ENCODE measurements at regions not wholly inside any gene's neighbourhood (a gene's known extent, or its start where the extent isn't known, plus 50 kb on each side); places are given as distances from the start of the nearest gene placed in this dataset.

DNA sequence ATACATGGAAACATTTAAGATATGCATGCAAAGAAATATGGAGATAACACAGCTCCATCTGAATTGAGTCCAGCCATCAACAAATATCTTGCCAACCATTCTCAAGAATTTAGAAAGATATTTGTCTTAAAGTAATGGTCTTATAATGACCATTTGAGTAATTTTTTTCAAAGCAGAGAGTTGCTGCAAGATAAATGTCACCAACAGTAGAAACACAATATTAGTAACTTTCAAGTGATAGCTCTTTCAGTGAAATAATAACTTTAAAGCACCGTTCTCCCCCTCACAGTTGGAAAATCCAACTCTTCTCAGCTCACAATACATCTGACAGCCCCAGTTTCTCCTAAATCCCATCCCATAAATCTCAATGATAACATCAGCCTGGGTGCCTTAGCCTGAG lies 481.0 kb upstream of the ADAMTS5 start:
- no peak for DNase-seq
- Histone ChIP-seq H3K4me3 (ENCODE audit: control insufficient read depth in 1 of 7, extremely low read depth in 1 of 7, insufficient read depth in 4 of 7, low read depth in 2 of 7, low read length in 6 of 7) (no peak overlapping the region), H3K9me3 (ENCODE audit: control extremely low read depth in 1 of 5, control insufficient read depth in 4 of 5, insufficient read depth in 2 of 5, low read depth in 1 of 5, low read length in 4 of 5) (no peaks in the 10 kb centered on the region), H3K27ac (ENCODE audit: insufficient read depth in 1 of 2, low read depth in 1 of 2, low read length in 2 of 2, poor library complexity in 1 of 2, severe bottlenecking in 2 of 2) (no peak overlapping the region), H3K27me3 (replicated peaks in 2 of 5; ENCODE audit: control insufficient read depth in 4 of 5, insufficient read depth in 5 of 5, low read length in 4 of 5) (no peaks in the 10 kb centered on the region), H3K4me1 (ENCODE audit: control extremely low read depth in 1 of 4, control insufficient read depth in 4 of 4, insufficient read depth in 4 of 4, low read length in 3 of 4) (no peaks in the 10 kb centered on the region), H3K36me3 (ENCODE audit: control insufficient read depth in 4 of 4, insufficient read depth in 4 of 4, low read length in 3 of 4) (no peaks in the 10 kb centered on the region)
- ChIA-PET POLR2A (no interaction called here), CTCF (no interaction called here)
- WGBS (ENCODE audit: insufficient coverage), result 100% methylated on average over 1 of the region's 1 CpG

DNA sequence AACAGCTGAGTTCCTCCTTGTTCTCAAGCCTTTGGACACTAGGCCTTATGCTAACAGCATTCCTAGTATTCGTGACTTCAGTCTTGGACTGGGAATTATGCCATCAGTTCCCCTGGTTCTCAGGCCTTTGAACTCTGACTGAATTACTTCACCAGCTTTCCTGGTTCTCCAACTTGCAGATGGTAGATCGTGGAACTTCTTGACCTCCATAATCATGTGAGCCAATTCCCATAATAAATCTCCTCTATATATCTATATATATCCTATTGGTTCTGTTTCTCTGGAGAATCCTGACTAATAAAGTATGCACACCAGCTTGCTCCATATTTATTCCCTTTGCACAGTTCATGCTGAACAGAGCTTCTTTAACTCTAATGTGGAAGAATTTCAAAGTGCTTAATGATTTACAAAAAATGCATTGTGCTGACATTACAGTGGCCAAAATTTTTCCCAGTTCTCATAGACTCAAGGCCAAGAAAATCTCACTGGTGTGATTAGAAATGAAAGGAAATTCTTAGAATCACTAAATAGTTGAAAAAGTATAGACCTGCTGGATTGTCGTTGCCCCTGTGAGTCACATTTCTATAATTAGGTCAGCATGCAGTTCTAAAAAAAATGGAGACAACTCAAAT lies 462.9 kb upstream of the ADAMTS5 start:
- no peaks in the 10 kb centered on the region for H3K27me3 ChIP-seq (replicated peaks in 2 of 5; ENCODE audit: control insufficient read depth in 4 of 5, insufficient read depth in 5 of 5, low read length in 4 of 5)
- H3K36me3 ChIP-seq (ENCODE audit: control insufficient read depth in 4 of 4, insufficient read depth in 4 of 4, low read length in 3 of 4), result no peaks in the 10 kb centered on the region
- 82% methylated on average over 1 of the region's 3 CpGs for WGBS (ENCODE audit: insufficient coverage)
- H3K4me3 ChIP-seq (ENCODE audit: control insufficient read depth in 1 of 7, extremely low read depth in 1 of 7, insufficient read depth in 4 of 7, low read depth in 2 of 7, low read length in 6 of 7), result no peak overlapping the region
- CTCF ChIA-PET, result no interaction called here
- no peak overlapping the region for H3K27ac ChIP-seq (ENCODE audit: insufficient read depth in 1 of 2, low read depth in 1 of 2, low read length in 2 of 2, poor library complexity in 1 of 2, severe bottlenecking in 2 of 2)
- no peaks in the 10 kb centered on the region for H3K4me1 ChIP-seq (ENCODE audit: control extremely low read depth in 1 of 4, control insufficient read depth in 4 of 4, insufficient read depth in 4 of 4, low read length in 3 of 4)
- no peaks in the 10 kb centered on the region for H3K9me3 ChIP-seq (ENCODE audit: control extremely low read depth in 1 of 5, control insufficient read depth in 4 of 5, insufficient read depth in 2 of 5, low read depth in 1 of 5, low read length in 4 of 5)
- POLR2A ChIA-PET, result no interaction called here
- no peak for DNase-seq

DNA sequence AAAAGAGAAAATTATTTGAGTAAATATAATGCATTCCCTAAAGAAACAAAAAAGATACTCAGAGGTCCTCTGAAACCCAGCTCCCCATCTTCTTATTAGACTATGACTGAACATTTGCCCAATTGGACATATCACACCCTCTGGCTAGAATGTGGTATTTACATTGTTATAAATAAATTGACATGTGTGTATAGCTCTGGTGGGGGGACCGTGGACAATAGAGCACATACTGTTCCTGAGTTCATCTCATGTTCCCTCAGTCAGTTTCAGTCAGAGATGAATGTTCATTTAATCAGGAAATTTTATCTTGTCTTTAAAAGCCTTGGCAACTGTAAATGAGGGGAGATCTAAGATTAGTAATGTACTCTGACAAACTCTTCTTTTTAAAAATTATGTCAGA lies 459.3 kb upstream of the ADAMTS5 start:
- Histone ChIP-seq H3K4me1 (ENCODE audit: control extremely low read depth in 1 of 4, control insufficient read depth in 4 of 4, insufficient read depth in 4 of 4, low read length in 3 of 4) (no peaks in the 10 kb centered on the region), H3K27me3 (replicated peaks in 2 of 5; ENCODE audit: control insufficient read depth in 4 of 5, insufficient read depth in 5 of 5, low read length in 4 of 5) (no peaks in the 10 kb centered on the region), H3K27ac (ENCODE audit: insufficient read depth in 1 of 2, low read depth in 1 of 2, low read length in 2 of 2, poor library complexity in 1 of 2, severe bottlenecking in 2 of 2) (no peak overlapping the region), H3K9me3 (ENCODE audit: control extremely low read depth in 1 of 5, control insufficient read depth in 4 of 5, insufficient read depth in 2 of 5, low read depth in 1 of 5, low read length in 4 of 5) (no peaks in the 10 kb centered on the region), H3K36me3 (ENCODE audit: control insufficient read depth in 4 of 4, insufficient read depth in 4 of 4, low read length in 3 of 4) (no peaks in the 10 kb centered on the region), H3K4me3 (ENCODE audit: control insufficient read depth in 1 of 7, extremely low read depth in 1 of 7, insufficient read depth in 4 of 7, low read depth in 2 of 7, low read length in 6 of 7) (no peak overlapping the region)
- CTCF ChIA-PET, result no interaction called here
- WGBS (ENCODE audit: insufficient coverage), result no CpG with 5 or more reads among the region's 1 CpG
- POLR2A ChIA-PET, result no interaction called here
- DNase-seq, result no peak

DNA sequence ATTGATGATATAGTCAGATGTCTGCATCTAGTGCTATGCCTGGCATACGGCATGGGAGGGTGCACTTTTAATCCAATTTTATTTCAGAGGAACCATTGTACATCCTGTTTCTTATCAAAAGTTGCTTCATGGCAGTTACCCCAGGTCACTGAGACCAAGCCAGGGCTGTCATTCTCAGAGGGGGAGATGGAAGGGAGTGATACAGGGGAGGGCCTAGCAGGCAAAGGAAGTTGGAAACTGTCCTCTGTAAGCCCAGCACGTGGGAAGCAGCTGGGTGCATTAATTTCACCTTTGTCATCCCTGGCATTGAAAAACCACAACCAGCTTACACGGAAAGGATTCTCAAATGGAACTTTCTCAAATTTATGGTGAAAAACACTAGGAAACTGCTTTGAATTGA lies 458.7 kb upstream of the ADAMTS5 start:
- H3K9me3 ChIP-seq (ENCODE audit: control extremely low read depth in 1 of 5, control insufficient read depth in 4 of 5, insufficient read depth in 2 of 5, low read depth in 1 of 5, low read length in 4 of 5), result no peaks in the 10 kb centered on the region
- H3K4me3 ChIP-seq (ENCODE audit: control insufficient read depth in 1 of 7, extremely low read depth in 1 of 7, insufficient read depth in 4 of 7, low read depth in 2 of 7, low read length in 6 of 7), result no peak overlapping the region
- H3K36me3 ChIP-seq (ENCODE audit: control insufficient read depth in 4 of 4, insufficient read depth in 4 of 4, low read length in 3 of 4), result no peaks in the 10 kb centered on the region
- ChIA-PET CTCF (no interaction called here), POLR2A (no interaction called here)
- no peak overlapping the region for H3K27ac ChIP-seq (ENCODE audit: insufficient read depth in 1 of 2, low read depth in 1 of 2, low read length in 2 of 2, poor library complexity in 1 of 2, severe bottlenecking in 2 of 2)
- no peaks in the 10 kb centered on the region for H3K4me1 ChIP-seq (ENCODE audit: control extremely low read depth in 1 of 4, control insufficient read depth in 4 of 4, insufficient read depth in 4 of 4, low read length in 3 of 4)
- H3K27me3 ChIP-seq (replicated peaks in 2 of 5; ENCODE audit: control insufficient read depth in 4 of 5, insufficient read depth in 5 of 5, low read length in 4 of 5), result no peaks in the 10 kb centered on the region
- 25% methylated on average over 2 of the region's 3 CpGs for WGBS (ENCODE audit: insufficient coverage)
- DNase-seq, result no peak

DNA sequence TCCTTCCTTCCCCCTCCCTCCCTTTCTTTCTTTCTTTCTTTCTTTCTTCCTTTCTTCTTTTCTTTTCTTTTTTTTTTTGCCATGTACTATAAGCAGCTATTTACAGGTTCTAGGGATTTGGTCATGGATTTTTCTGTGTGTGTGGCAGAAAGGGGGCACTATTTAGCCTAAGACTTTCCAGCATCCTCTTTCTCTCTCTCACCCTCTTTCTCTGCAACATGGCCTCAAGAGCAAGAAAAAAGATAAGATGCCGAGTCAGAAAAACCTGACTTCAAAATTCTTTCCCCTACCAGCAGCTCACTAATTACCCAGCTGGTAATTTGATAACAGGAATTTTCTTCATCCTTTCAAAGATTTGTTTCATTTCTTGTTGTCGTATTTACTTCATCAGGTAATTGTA lies 458.3 kb upstream of the ADAMTS5 start:
- H3K4me1 ChIP-seq (ENCODE audit: control extremely low read depth in 1 of 4, control insufficient read depth in 4 of 4, insufficient read depth in 4 of 4, low read length in 3 of 4), result no peaks in the 10 kb centered on the region
- 100% methylated on average over 1 of the region's 2 CpGs for whole genome bisulfite sequencing (ENCODE audit: insufficient coverage)
- POLR2A ChIA-PET, result no interaction called here
- no peaks in the 10 kb centered on the region for H3K27me3 ChIP-seq (replicated peaks in 2 of 5; ENCODE audit: control insufficient read depth in 4 of 5, insufficient read depth in 5 of 5, low read length in 4 of 5)
- DNase-seq, result no peak
- CTCF ChIA-PET, result no interaction called here
- no peak overlapping the region for H3K4me3 ChIP-seq (ENCODE audit: control insufficient read depth in 1 of 7, extremely low read depth in 1 of 7, insufficient read depth in 4 of 7, low read depth in 2 of 7, low read length in 6 of 7)
- no peaks in the 10 kb centered on the region for H3K36me3 ChIP-seq (ENCODE audit: control insufficient read depth in 4 of 4, insufficient read depth in 4 of 4, low read length in 3 of 4)
- no peak overlapping the region for H3K27ac ChIP-seq (ENCODE audit: insufficient read depth in 1 of 2, low read depth in 1 of 2, low read length in 2 of 2, poor library complexity in 1 of 2, severe bottlenecking in 2 of 2)
- no peaks in the 10 kb centered on the region for H3K9me3 ChIP-seq (ENCODE audit: control extremely low read depth in 1 of 5, control insufficient read depth in 4 of 5, insufficient read depth in 2 of 5, low read depth in 1 of 5, low read length in 4 of 5)

DNA sequence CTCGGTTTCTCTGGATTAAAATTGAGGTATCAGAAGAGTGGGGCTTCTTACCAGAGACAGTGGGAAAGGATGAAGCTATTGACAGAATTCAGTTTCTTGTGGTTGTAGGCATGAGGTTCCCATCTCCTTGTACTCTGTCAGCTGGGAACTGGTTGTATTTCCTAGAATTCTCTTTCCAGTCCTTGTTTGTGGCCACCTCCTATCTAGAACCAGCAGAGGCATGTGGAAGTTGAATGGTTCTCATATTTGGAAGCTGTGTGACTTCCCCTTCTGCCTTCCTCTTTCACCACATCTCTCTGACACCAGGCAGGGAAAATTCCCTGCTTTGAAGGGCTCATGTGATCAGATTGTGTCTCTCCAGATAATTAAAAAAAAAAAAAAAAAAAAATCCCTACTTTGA lies 457.7 kb upstream of the ADAMTS5 start:
- H3K36me3 ChIP-seq (ENCODE audit: control insufficient read depth in 4 of 4, insufficient read depth in 4 of 4, low read length in 3 of 4), result no peaks in the 10 kb centered on the region
- POLR2A ChIA-PET, result no interaction called here
- no peak overlapping the region for H3K4me3 ChIP-seq (ENCODE audit: control insufficient read depth in 1 of 7, extremely low read depth in 1 of 7, insufficient read depth in 4 of 7, low read depth in 2 of 7, low read length in 6 of 7)
- H3K9me3 ChIP-seq (ENCODE audit: control extremely low read depth in 1 of 5, control insufficient read depth in 4 of 5, insufficient read depth in 2 of 5, low read depth in 1 of 5, low read length in 4 of 5), result no peaks in the 10 kb centered on the region
- H3K4me1 ChIP-seq (ENCODE audit: control extremely low read depth in 1 of 4, control insufficient read depth in 4 of 4, insufficient read depth in 4 of 4, low read length in 3 of 4), result no peaks in the 10 kb centered on the region
- H3K27me3 ChIP-seq (replicated peaks in 2 of 5; ENCODE audit: control insufficient read depth in 4 of 5, insufficient read depth in 5 of 5, low read length in 4 of 5), result no peaks in the 10 kb centered on the region
- DNase-seq, result no peak
- H3K27ac ChIP-seq (ENCODE audit: insufficient read depth in 1 of 2, low read depth in 1 of 2, low read length in 2 of 2, poor library complexity in 1 of 2, severe bottlenecking in 2 of 2), result no peak overlapping the region
- 93% methylated on average over 1 of the region's 1 CpG for WGBS (ENCODE audit: insufficient coverage)
- CTCF ChIA-PET, result no interaction called here

DNA sequence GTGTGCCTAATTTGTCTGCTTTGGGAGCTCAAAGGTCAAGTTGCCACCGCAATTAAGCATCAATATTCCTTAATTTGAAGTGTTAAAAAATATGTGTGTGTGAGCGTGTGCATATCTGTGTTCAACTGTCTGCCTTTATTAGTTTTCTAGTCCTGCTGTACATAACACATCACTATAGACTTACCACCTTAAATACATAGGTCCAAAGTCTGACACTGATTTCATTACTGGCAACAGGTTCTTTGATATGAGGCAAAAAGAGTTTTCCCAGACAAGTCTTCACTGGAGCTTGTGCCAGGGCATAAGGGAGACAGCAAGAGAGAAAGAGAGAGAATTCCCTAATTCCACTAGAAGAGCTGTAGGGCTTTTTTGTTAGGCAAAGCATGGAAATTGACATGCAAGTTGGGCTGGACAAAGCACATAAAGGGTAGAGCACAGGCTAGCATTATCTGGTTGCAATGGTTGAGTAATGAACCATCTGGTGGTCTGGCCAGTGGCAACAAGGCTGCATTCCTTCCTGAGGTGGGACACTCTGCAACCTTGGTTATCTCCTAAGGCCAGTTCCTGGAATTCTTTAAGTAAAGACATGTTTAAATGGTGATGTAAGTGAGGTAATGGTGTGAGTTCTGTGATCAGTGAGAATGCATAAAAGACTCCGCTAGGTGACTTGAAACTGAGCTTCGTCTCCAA lies 457.2 kb upstream of the ADAMTS5 start:
- no peak overlapping the region for H3K4me3 ChIP-seq (ENCODE audit: control insufficient read depth in 1 of 7, extremely low read depth in 1 of 7, insufficient read depth in 4 of 7, low read depth in 2 of 7, low read length in 6 of 7)
- ChIA-PET POLR2A (no interaction called here), CTCF (no interaction called here)
- H3K4me1 ChIP-seq (ENCODE audit: control extremely low read depth in 1 of 4, control insufficient read depth in 4 of 4, insufficient read depth in 4 of 4, low read length in 3 of 4), result no peaks in the 10 kb centered on the region
- DNase-seq, result no peak
- 95% methylated on average over 3 of the region's 4 CpGs for WGBS (ENCODE audit: insufficient coverage)
- H3K27me3 ChIP-seq (replicated peaks in 2 of 5; ENCODE audit: control insufficient read depth in 4 of 5, insufficient read depth in 5 of 5, low read length in 4 of 5), result no peaks in the 10 kb centered on the region
- H3K36me3 ChIP-seq (ENCODE audit: control insufficient read depth in 4 of 4, insufficient read depth in 4 of 4, low read length in 3 of 4), result no peaks in the 10 kb centered on the region
- H3K9me3 ChIP-seq (ENCODE audit: control extremely low read depth in 1 of 5, control insufficient read depth in 4 of 5, insufficient read depth in 2 of 5, low read depth in 1 of 5, low read length in 4 of 5), result no peaks in the 10 kb centered on the region
- H3K27ac ChIP-seq (ENCODE audit: insufficient read depth in 1 of 2, low read depth in 1 of 2, low read length in 2 of 2, poor library complexity in 1 of 2, severe bottlenecking in 2 of 2), result no peak overlapping the region

Measured in common myeloid progenitor, CD34-positive (primary cell).